Gastroesophageal sphincter (tissue), 4 donors: ENCODE measurements at regions not wholly inside any gene's neighbourhood (a gene's known extent, or its start where the extent isn't known, plus 50 kb on each side); places are given as distances from the start of the nearest gene placed in this dataset.

ENCODE experiments used
- ATAC-seq: fragments of 150-250 bp; one replicate; pipeline ENCODE4 v1.9.1; 2016; ENCODE audit warnings: mild to moderate bottlenecking, moderate library complexity
- H3K27ac ChIP-seq, 4 donors: fragments of 200-600 bp; sonication (generic) in 3 of 4; 1 replicate in 3 of 4; 2 replicates in 1 of 4; pipeline ENCODE4 v1.5.1; 2016 to 2019
- H3K27me3 ChIP-seq: fragments of 200-600 bp; sonication (generic); one replicate; pipeline ENCODE4 v1.5.1; 2019
- H3K36me3 ChIP-seq, 2 donors: fragments of 200-600 bp; sonication (generic); one replicate each; pipeline ENCODE4 v1.5.1; 2019; ENCODE audit warnings: control low read depth in 1 of 2
- H3K4me1 ChIP-seq, 3 donors: fragments of 200-600 bp; sonication (generic); 1 replicate in 2 of 3; 2 replicates in 1 of 3; pipeline ENCODE4 v1.5.1; 2016 to 2019; ENCODE audit warnings: control low read depth in 2 of 3
- H3K4me3 ChIP-seq, 2 donors: fragments of 200-600 bp; sonication (generic); one replicate each; pipeline ENCODE4 v1.5.1; 2019; ENCODE audit warnings: mild to moderate bottlenecking in 1 of 2, moderate library complexity in 1 of 2
- H3K9me3 ChIP-seq, 3 donors: fragments of 200-600 bp; sonication (generic); one replicate each; pipeline ENCODE4 v1.5.1; 2017 to 2019; ENCODE audit warnings: control low read depth in 2 of 3
- EP300 ChIP-seq: sonication (generic); formaldehyde crosslinking; IDR thresholded peaks from one replicate; pipeline ENCODE4 v1.6.1; 2017; ENCODE audit warnings: antibody characterized with exemption, mild to moderate bottlenecking
- POLR2A ChIP-seq, 2 donors: fragments of 450-650 bp; IDR thresholded peaks; one replicate each; pipeline ENCODE4 v1.6.1; 2017; ENCODE audit warnings: antibody characterized with exemption in 2 of 2, mild to moderate bottlenecking in 2 of 2, moderate library complexity in 1 of 2
- POLR2AphosphoS5 ChIP-seq: sonication (generic); formaldehyde crosslinking; IDR thresholded peaks from one replicate; pipeline ENCODE4 v1.6.1; 2017; ENCODE audit warnings: antibody characterized with exemption
- WGBS, 2 donors: methylation state at CpG; one replicate each; pipeline ENCODE4 v1.1.5; 2018; ENCODE audit warnings: low coverage in 1 of 2; 5-methylcytosine and 5-hydroxymethylcytosine counted together
- TF ChIP-seq, protein P1 (sequence below), 4 experiments: fragments of 200-600 bp in 2 of 4; fragments of 450-650 bp in 2 of 4; sonication (generic) in 1 of 4; IDR thresholded peaks; one replicate each; pipeline ENCODE4 v1.5.1; 2017 to 2019; ENCODE audit warnings: antibody characterized with exemption in 4 of 4, mild to moderate bottlenecking in 2 of 4, moderate library complexity in 2 of 4

DNA sequence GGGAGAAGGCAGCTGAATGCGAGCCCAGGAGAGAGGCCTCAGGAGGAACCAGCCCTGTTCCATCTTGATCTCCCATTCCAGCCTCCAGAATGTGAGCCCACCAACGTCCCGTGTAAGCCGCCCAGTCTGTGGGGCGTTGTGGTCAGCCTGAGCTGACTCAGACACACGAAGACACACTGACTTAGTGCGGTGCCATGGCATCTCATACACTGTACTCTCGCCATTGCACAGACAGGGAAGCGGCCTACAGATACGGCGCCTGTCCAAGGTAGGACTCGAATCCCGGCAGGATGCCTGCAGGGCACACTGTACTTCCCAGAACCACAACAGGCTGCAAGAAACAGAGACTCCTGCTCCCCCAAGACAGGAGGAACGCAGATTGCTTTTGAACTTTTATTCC lies 179.6 kb downstream of the CTTN start:
- Histone ChIP-seq H3K9me3 (no peaks in the 10 kb centered on the region), H3K4me3 (no peak overlapping the region), H3K27ac (no peak overlapping the region), H3K36me3 (no peaks in the 10 kb centered on the region), H3K27me3 (no peaks in the 10 kb centered on the region), H3K4me1 (no peaks in the 10 kb centered on the region)
- no CpG with 5 or more reads among the region's 14 CpGs for WGBS, 2 donors
- TF ChIP-seq EP300 = no peak
- TF ChIP-seq POLR2AphosphoS5 = no peak
- TF ChIP-seq, protein P1, sequence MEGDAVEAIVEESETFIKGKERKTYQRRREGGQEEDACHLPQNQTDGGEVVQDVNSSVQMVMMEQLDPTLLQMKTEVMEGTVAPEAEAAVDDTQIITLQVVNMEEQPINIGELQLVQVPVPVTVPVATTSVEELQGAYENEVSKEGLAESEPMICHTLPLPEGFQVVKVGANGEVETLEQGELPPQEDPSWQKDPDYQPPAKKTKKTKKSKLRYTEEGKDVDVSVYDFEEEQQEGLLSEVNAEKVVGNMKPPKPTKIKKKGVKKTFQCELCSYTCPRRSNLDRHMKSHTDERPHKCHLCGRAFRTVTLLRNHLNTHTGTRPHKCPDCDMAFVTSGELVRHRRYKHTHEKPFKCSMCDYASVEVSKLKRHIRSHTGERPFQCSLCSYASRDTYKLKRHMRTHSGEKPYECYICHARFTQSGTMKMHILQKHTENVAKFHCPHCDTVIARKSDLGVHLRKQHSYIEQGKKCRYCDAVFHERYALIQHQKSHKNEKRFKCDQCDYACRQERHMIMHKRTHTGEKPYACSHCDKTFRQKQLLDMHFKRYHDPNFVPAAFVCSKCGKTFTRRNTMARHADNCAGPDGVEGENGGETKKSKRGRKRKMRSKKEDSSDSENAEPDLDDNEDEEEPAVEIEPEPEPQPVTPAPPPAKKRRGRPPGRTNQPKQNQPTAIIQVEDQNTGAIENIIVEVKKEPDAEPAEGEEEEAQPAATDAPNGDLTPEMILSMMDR (IDR thresholded peaks at IDR 0.05) = no peak
- no peak for TF ChIP-seq POLR2A (IDR thresholded peaks at IDR 0.05)
- no peak for ATAC-seq

DNA sequence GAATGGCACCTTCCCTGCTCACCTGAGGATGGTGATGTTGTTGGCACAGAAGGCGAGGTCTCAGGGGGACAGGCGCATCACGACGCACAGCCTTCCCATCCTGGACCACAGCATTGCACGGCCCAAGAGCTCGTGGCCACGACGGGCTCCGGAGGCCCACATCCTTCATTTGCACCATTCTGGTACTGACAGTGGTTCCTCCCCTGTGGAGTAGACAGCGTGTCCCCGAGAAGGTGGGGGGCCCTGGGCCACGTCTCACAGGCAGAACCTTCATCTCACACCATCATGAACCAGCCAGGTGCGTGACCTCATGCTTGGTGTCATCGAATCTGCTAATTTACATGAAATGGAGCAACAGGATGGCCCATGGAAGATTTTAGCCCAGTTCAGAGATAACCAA lies 180.0 kb downstream of the CTTN start:
- no peak for TF ChIP-seq POLR2AphosphoS5
- TF ChIP-seq, protein P1 (IDR thresholded peaks at IDR 0.05) = no peak
- no peak for TF ChIP-seq EP300
- no peak for TF ChIP-seq POLR2A (IDR thresholded peaks at IDR 0.05)
- H3K4me1 ChIP-seq = no peaks in the 10 kb centered on the region
- H3K9me3 ChIP-seq = no peaks in the 10 kb centered on the region
- no peak overlapping the region for H3K27ac ChIP-seq
- no peak overlapping the region for H3K4me3 ChIP-seq
- H3K36me3 ChIP-seq = no peaks in the 10 kb centered on the region
- 100% methylated on average over 2 of the region's 14 CpGs; no CpG with 5 or more reads in 1 of the 2 donors for WGBS, 2 donors
- H3K27me3 ChIP-seq = no peaks in the 10 kb centered on the region
- ATAC-seq = no peak

DNA sequence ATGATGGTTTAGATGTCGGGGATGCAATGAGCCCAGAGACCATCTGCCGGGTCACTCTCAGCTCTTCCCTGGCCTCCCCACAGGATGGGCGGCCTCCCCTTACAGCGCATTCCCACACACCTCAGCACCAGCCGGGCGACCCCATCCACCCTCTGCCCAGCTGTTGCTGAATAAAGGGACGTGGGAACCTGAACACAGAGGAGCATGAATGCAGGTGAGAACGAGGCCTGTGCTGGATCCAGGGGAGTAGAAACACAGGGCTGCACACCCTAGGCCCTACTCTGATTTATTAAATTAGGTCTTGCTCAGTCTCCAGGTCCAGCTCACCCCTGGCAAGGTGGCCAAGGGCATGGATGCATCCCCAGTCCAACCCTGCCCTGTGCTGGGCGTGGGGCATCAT lies 180.5 kb downstream of the CTTN start:
- WGBS, 2 donors = 96% methylated on average over 3 of the region's 9 CpGs; no CpG with 5 or more reads in 1 of the 2 donors
- no peak for ATAC-seq
- H3K27ac ChIP-seq = no peak overlapping the region
- H3K27me3 ChIP-seq = no peaks in the 10 kb centered on the region
- no peaks in the 10 kb centered on the region for H3K4me1 ChIP-seq
- TF ChIP-seq POLR2A (IDR thresholded peaks at IDR 0.05) (no peak), EP300 (no peak), POLR2AphosphoS5 (no peak)
- TF ChIP-seq, protein P1 (IDR thresholded peaks at IDR 0.05) = no peak
- H3K36me3 ChIP-seq = no peaks in the 10 kb centered on the region
- no peaks in the 10 kb centered on the region for H3K9me3 ChIP-seq
- H3K4me3 ChIP-seq = no peak overlapping the region

DNA sequence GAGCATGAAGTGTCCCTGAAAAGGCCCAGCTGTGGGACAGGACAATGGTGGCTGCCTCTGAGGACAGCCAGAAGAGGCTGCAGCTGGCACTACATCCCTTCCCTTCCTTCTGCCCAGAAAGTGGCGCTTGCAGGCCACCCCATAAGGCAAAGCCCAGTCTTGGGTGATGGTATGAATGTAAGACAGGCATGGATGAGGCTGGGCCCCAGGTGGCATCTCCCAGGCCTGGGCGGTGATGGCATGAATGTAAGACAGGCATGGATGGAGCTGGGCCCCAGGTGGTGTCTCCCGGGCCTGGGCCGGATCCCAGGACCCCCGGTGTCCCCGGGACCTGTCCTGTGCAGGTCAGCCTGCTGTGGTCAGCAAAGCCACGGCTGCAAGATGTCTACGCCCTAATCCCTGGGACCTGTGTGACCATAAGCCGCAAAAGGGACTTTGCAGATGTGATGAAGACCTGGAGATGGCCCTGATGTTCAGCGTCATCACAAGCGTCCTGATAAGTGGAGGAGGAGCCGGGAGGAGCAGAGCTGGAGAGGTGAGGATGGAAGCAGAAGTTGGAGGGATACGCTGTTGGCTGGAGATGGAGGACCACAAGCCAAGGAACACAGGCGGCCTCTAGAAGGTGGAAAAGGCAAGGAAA lies 181.1 kb downstream of the CTTN start:
- WGBS, 2 donors = 89 to 98% methylated on average over 5 to 7 of the region's 14 CpGs
- Histone ChIP-seq H3K4me1 (no peaks in the 10 kb centered on the region), H3K4me3 (no peak overlapping the region), H3K27ac (no peak overlapping the region), H3K9me3 (no peaks in the 10 kb centered on the region), H3K36me3 (no peaks in the 10 kb centered on the region), H3K27me3 (no peaks in the 10 kb centered on the region)
- no peak for ATAC-seq
- TF ChIP-seq EP300 (no peak), POLR2AphosphoS5 (no peak), POLR2A (IDR thresholded peaks at IDR 0.05) (no peak)
- TF ChIP-seq, protein P1 (IDR thresholded peaks at IDR 0.05) = no peak

DNA sequence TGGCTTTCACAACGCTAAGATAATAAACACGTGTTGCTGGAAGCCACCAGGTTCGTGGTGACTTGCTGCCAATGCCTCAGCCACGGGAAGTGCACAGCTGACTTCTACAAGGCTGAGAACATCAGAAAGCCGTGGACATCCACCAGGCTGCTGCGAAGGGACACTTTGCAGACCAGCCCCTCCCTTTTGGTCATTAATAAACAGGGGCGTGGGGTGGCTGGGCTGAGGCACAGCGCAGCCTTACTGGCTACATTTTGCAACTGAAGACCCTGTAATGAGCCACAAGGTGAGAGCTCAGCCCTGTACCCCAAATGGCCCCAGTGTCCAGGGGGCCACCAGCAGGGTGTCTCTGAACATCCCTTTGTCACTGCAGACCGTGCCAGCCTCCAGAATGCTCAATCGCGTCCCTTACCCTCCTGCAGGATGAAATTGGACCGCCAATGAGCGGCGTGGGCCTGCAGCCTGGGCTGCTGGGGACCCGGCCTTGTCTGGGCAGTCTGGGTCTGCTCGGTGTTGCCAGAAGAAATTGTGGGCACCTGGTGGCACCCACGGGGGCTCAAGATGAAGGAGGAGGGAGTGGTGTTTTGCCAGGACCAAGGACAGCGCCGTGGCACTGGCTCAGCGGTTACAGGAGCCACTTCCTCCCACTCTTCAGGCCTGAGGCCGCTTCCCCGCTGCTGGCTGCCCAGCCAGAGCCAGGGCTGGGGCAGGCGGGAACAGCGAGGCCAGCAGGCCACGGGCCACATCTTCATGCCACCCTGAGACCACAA lies 181.9 kb downstream of the CTTN start:
- TF ChIP-seq EP300 (no peak), POLR2A (IDR thresholded peaks at IDR 0.05) (no peak), POLR2AphosphoS5 (no peak)
- TF ChIP-seq, protein P1 (IDR thresholded peaks at IDR 0.05) = no peak
- H3K4me3 ChIP-seq = no peak overlapping the region
- no peaks in the 10 kb centered on the region for H3K27me3 ChIP-seq
- no peaks in the 10 kb centered on the region for H3K9me3 ChIP-seq
- H3K4me1 ChIP-seq = no peaks in the 10 kb centered on the region
- 62 to 100% methylated on average over 2 to 5 of the region's 25 CpGs for WGBS, 2 donors
- no peak overlapping the region for H3K27ac ChIP-seq
- ATAC-seq = no peak
- no peaks in the 10 kb centered on the region for H3K36me3 ChIP-seq
